HepG2 (cell line): ENCODE measurements at regions not wholly inside any gene's neighbourhood (a gene's known extent, or its start where the extent isn't known, plus 50 kb on each side); places are given as distances from the start of the nearest gene placed in this dataset.

Experiments used
- ATAC-seq: fragments of 200-7000 bp; cut with Tn5 transposase; 3 replicates; pipeline ENCODE4 v1.9.1; 2020; ENCODE audit warnings: mild to moderate bottlenecking, moderate library complexity
- BruUV-seq: library from RNA; stranded (reverse); fragments of 400-500 nt; replicated peaks from 2 replicates; lab custom pipeline; 2021; lab: Mats Ljungman, UMichigan
- CTCF ChIA-PET: fragments of 300-600 bp; formaldehyde crosslinking; extraction: SDS; loops from one replicate; lab custom pipeline; 2021; ENCODE audit warnings: low total read pairs, inconsistent platforms, low intra/inter-chr PET ratio; lab: Yijun Ruan, JAX
- POLR2A ChIA-PET: fragments of 350-600 bp; sonication (Branson Sonifier 250); formaldehyde crosslinking; loops from one replicate; lab custom pipeline; 2020; ENCODE audit warnings: antibody characterized with exemption, inconsistent platforms; lab: Yijun Ruan, JAX
- DNase-seq: peaks from one replicate; pipeline ENCODE4 v3.0.0-alpha.2; 2015; ENCODE audit warnings: low spot score
- FAIRE-seq: peaks from 3 replicates; lab custom pipeline; 2011; peaks lifted over from hg19 to GRCh38; lab: Jason Lieb, UNC
- H2AFZ ChIP-seq: one replicate; pipeline ENCODE4 v1.6.1; 2011; ENCODE audit warnings: low read length, inconsistent platforms
- H3K27ac ChIP-seq: fragments of 300-600 bp; 3 replicates; pipeline ENCODE4 v1.8.0; 2011; ENCODE audit warnings: mixed run types, mild to moderate bottlenecking, mixed read lengths, low read length, inconsistent platforms; ENCODE audit not compliant: insufficient read depth; ENCODE audit errors: extremely low read length
- H3K27me3 ChIP-seq, 2 experiments: fragments of 200-600 bp in 1 of 2; 2 replicates in 1 of 2; 3 replicates in 1 of 2; pipeline versions ENCODE4 v1.6.0 to v1.8.0; 2011; ENCODE audit warnings: low read length in 2 of 2, mild to moderate bottlenecking in 2 of 2, moderate library complexity in 2 of 2, inconsistent platforms in 1 of 2; ENCODE audit not compliant: insufficient read depth in 2 of 2, control insufficient read depth in 1 of 2
- H3K36me3 ChIP-seq, 2 experiments: fragments of 200-600 bp in 1 of 2; replicated peaks in 1 of 2; 2 replicates in 1 of 2; 3 replicates in 1 of 2; pipeline versions ENCODE4 v1.5.1 to v1.8.0; 2011; ENCODE audit warnings: low read length in 2 of 2, inconsistent platforms in 1 of 2; ENCODE audit not compliant: insufficient read depth in 2 of 2, control insufficient read depth in 1 of 2
- H3K4me1 ChIP-seq: 2 replicates; pipeline ENCODE4 v1.5.1; 2012; ENCODE audit warnings: low read length, inconsistent platforms; ENCODE audit not compliant: insufficient read depth
- H3K4me2 ChIP-seq: 2 replicates; pipeline ENCODE4 v1.6.0; 2011; ENCODE audit warnings: low read depth, low read length, inconsistent platforms
- H3K4me3 ChIP-seq, 3 experiments: fragments of 200-600 bp in 1 of 3; sonication (generic), shearing (Covaris generic) in 1 of 3; replicated peaks in 1 of 3; 2 replicates each; pipeline ENCODE4 v1.5.1; 2011 to 2016; ENCODE audit warnings: low read length in 3 of 3, inconsistent platforms in 2 of 3, low read depth in 2 of 3, mild to moderate bottlenecking in 2 of 3, control low read depth in 1 of 3, mixed read lengths in 1 of 3; ENCODE audit not compliant: insufficient read depth in 1 of 3
- H3K79me2 ChIP-seq: one replicate; pipeline ENCODE4 v1.6.1; 2011; ENCODE audit warnings: low read length, inconsistent platforms; ENCODE audit not compliant: insufficient read depth
- H3K9ac ChIP-seq: 2 replicates; pipeline ENCODE4 v1.6.0; 2011; ENCODE audit warnings: mild to moderate bottlenecking, low read depth, low read length, inconsistent platforms; ENCODE audit not compliant: insufficient read depth
- H3K9me3 ChIP-seq: 2 replicates; pipeline ENCODE4 v1.5.1; 2012; ENCODE audit warnings: mild to moderate bottlenecking, low read length
- H4K20me1 ChIP-seq: 2 replicates; pipeline ENCODE4 v1.6.0; 2011; ENCODE audit warnings: inconsistent platforms, mild to moderate bottlenecking, low read length, moderate library complexity; ENCODE audit not compliant: insufficient read depth
- HNF4G ChIP-seq, 2 experiments: sonication (generic) in 1 of 2; formaldehyde crosslinking in 1 of 2; IDR thresholded peaks; 2 replicates each; pipeline versions ENCODE4 v1.4.0 to v1.6.1; 2011 to 2020; ENCODE audit warnings: borderline replicate concordance in 2 of 2, low read depth in 2 of 2, mild to moderate bottlenecking in 2 of 2, low read length in 1 of 2, missing genetic modification reagents in 1 of 2, moderate library complexity in 1 of 2
- MIXL1 ChIP-seq: IDR thresholded peaks from 2 replicates; pipeline ENCODE4 v1.6.1; 2016
- PPARG ChIP-seq: conservative IDR thresholded peaks from 2 replicates; pipeline ENCODE4 v1.6.1; 2016; ENCODE audit warnings: missing biosample characterization, missing genetic modification reagents
- RFXANK ChIP-seq: IDR thresholded peaks from 2 replicates; pipeline ENCODE4 v1.6.1; 2016
- TCF7 ChIP-seq: sonication (generic); IDR thresholded peaks from 2 replicates; pipeline ENCODE4 v1.6.1; 2016; ENCODE audit warnings: antibody characterized with exemption, low read depth
- ZBTB38 ChIP-seq: sonication (generic); formaldehyde crosslinking; IDR thresholded peaks from 2 replicates; pipeline ENCODE4 v1.5.1; 2020; ENCODE audit warnings: mild to moderate bottlenecking, missing genetic modification reagents
- ZFP36L2 ChIP-seq: sonication (generic); formaldehyde crosslinking; IDR thresholded peaks from 2 replicates; pipeline ENCODE4 v1.4.0; 2020; ENCODE audit warnings: missing genetic modification reagents
- WGBS: methylation state at CpG from one replicate; pipeline ENCODE4 v1.1.6; 2017; ENCODE audit warnings: low lambda C conversion rate; 5-methylcytosine and 5-hydroxymethylcytosine counted together
- in situ Hi-C: cut with HindIII; loops from 2 replicates; pipeline ENCODE4 v1.10.0; 2017; ENCODE audit warnings: low pct_unique_long_range_greater_than_20kb; ENCODE audit not compliant: extremely low pct_ligation_motif_present
- intact Hi-C: fragments of 100-400 bp; cut with micrococcal nuclease; formaldehyde crosslinking; loops from one replicate; pipeline ENCODE4 v1.10.0; 2022; ENCODE audit not compliant: unreplicated experiment
- TF ChIP-seq, protein P1 (sequence below): sonication (generic); formaldehyde crosslinking; IDR thresholded peaks from 2 replicates; pipeline ENCODE4 v1.8.0; 2022; ENCODE audit warnings: missing genetic modification reagents, mild to moderate bottlenecking, moderate library complexity, borderline replicate concordance
- TF ChIP-seq, protein P2 (sequence below): sonication (generic); formaldehyde crosslinking; IDR thresholded peaks from 2 replicates; pipeline ENCODE4 v1.8.0; 2022; ENCODE audit warnings: mild to moderate bottlenecking, missing genetic modification reagents, moderate library complexity
- TF ChIP-seq, protein P3 (sequence below): sonication (generic); IDR thresholded peaks from 2 replicates; pipeline ENCODE4 v1.6.1; 2016; ENCODE audit warnings: low read depth, borderline replicate concordance

DNA sequence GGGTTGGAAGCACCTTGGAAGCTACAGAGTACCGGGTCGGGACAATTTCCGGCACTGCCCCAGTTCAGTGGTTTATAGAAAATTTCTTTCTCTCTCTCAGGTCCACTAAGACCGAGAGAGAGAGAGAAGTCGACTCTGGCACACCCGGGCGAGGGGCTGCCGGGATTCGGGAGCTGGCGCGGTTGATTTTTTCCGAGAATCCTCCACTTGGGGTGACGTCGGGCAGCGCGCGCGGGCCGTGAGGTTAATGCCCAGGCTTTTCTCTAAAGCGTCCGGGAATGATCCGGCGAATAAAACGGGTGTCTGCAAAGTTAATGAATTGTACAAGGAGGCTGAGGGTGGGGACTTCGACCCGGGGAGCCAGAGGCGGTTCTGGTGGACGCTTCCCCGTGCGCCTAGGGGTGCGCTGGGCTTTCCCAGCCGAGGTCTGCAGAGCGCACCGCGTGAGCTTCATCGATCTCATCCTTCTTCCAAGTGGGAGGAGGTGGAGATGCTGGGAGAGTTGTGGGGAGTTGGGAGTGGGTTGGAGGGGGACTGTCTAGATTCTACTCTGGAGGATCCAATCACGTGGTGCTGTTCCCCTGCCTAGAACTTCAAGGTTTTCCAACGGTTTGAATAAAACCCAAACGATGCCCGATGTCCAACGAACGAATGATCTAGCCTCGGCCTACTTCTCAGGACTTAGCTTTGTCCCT lies 51.9 kb upstream of the TBX3 start:
- peak; percentile 20; the same call in 1 of the 2 replicates for TF ChIP-seq ZBTB38 (CRISPR knock-in tag)
- TF ChIP-seq, protein P1, sequence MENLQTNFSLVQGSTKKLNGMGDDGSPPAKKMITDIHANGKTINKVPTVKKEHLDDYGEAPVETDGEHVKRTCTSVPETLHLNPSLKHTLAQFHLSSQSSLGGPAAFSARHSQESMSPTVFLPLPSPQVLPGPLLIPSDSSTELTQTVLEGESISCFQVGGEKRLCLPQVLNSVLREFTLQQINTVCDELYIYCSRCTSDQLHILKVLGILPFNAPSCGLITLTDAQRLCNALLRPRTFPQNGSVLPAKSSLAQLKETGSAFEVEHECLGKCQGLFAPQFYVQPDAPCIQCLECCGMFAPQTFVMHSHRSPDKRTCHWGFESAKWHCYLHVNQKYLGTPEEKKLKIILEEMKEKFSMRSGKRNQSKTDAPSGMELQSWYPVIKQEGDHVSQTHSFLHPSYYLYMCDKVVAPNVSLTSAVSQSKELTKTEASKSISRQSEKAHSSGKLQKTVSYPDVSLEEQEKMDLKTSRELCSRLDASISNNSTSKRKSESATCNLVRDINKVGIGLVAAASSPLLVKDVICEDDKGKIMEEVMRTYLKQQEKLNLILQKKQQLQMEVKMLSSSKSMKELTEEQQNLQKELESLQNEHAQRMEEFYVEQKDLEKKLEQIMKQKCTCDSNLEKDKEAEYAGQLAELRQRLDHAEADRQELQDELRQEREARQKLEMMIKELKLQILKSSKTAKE: no peak
- no peak overlapping the region for H3K27ac ChIP-seq
- no peak overlapping the region for H3K9ac ChIP-seq
- intact Hi-C loops (no loop called here), in situ Hi-C loops (no loop called here)
- no peak for FAIRE-seq
- H3K9me3 ChIP-seq: no peaks in the 10 kb centered on the region
- H3K4me2 ChIP-seq: no peak overlapping the region
- H3K4me1 ChIP-seq: peaks cover 42% of the 10 kb centered on the region
- 96% methylated on average over 41 of the region's 43 CpGs for WGBS
- no peaks in the 10 kb centered on the region for H3K36me3 ChIP-seq
- ChIA-PET POLR2A (no interaction called here), CTCF (no interaction called here)
- no peak for ATAC-seq
- H2AFZ ChIP-seq: no peak overlapping the region
- H3K79me2 ChIP-seq: no peaks in the 10 kb centered on the region
- H4K20me1 ChIP-seq: no peaks in the 10 kb centered on the region
- no TSS peak for BruUV-seq
- no peak overlapping the region for H3K4me3 ChIP-seq
- no peaks in the 10 kb centered on the region for H3K27me3 ChIP-seq
- DNase-seq: no peak

DNA sequence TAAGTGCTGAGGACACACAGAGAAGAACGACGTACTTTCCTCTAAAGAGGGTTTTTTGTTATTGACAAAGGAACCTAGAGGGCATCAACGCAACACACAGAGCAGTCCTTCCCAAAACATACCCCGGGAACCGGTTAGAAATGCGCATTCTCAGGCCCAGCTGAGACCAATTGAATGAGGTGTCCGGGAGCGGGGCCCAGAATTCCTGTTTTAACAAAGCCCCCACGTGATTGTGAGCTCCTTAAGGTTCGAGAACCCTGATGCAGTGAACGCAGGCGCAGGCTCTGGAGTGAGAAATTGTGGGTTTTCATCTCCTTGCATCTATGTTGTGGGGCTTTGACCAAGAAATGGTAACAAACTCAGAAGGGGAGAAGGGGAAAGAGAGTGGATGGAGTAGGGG lies 51.0 kb upstream of the TBX3 start:
- no peak overlapping the region for H3K27ac ChIP-seq
- TF ChIP-seq TCF7: no peak
- TF ChIP-seq ZFP36L2 (CRISPR knock-in tag): no peak
- TF ChIP-seq, protein P2, sequence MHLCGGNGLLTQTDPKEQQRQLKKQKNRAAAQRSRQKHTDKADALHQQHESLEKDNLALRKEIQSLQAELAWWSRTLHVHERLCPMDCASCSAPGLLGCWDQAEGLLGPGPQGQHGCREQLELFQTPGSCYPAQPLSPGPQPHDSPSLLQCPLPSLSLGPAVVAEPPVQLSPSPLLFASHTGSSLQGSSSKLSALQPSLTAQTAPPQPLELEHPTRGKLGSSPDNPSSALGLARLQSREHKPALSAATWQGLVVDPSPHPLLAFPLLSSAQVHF (CRISPR knock-in tag): no peak
- no peak for TF ChIP-seq PPARG (CRISPR knock-in tag)
- TF ChIP-seq RFXANK (CRISPR knock-in tag): no peak
- TF ChIP-seq, protein P3, sequence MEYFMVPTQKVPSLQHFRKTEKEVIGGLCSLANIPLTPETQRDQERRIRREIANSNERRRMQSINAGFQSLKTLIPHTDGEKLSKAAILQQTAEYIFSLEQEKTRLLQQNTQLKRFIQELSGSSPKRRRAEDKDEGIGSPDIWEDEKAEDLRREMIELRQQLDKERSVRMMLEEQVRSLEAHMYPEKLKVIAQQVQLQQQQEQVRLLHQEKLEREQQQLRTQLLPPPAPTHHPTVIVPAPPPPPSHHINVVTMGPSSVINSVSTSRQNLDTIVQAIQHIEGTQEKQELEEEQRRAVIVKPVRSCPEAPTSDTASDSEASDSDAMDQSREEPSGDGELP: no peak
- TF ChIP-seq HNF4G (IDR thresholded peaks at IDR 0.05; ENCODE audit: borderline replicate concordance, low read depth, low read length): no peak
- no peak for TF ChIP-seq HNF4G (CRISPR knock-in tag; IDR thresholded peaks at IDR 0.05; ENCODE audit: borderline replicate concordance, low read depth)
- TF ChIP-seq MIXL1 (CRISPR knock-in tag): no peak

More for the DNA sequence above, 51.0 kb upstream of the TBX3 start:
- DNase-seq (no peak), FAIRE-seq (no peak), ATAC-seq (no peak)
- no peak overlapping the region for H2AFZ ChIP-seq
- H3K9ac ChIP-seq: no peak overlapping the region
- H3K9me3 ChIP-seq: no peaks in the 10 kb centered on the region
- H3K36me3 ChIP-seq: no peaks in the 10 kb centered on the region
- ChIA-PET POLR2A (no interaction called here), CTCF (no interaction called here)
- intact Hi-C loops (no loop called here), in situ Hi-C loops (no loop called here)
- BruUV-seq: no TSS peak
- peaks cover 42% of the 10 kb centered on the region for H3K4me1 ChIP-seq
- H3K4me3 ChIP-seq: no peak overlapping the region
- no peaks in the 10 kb centered on the region for H4K20me1 ChIP-seq
- WGBS: 88% methylated on average over 12 of the region's 12 CpGs
- no peaks in the 10 kb centered on the region for H3K79me2 ChIP-seq
- H3K27me3 ChIP-seq: no peaks in the 10 kb centered on the region
- no peak overlapping the region for H3K4me2 ChIP-seq
